Fibroblast of skin of scalp (primary cell): ENCODE measurements at regions not wholly inside any gene's neighbourhood (a gene's known extent, or its start where the extent isn't known, plus 50 kb on each side); places are given as distances from the start of the nearest gene placed in this dataset.

Experiments used
- DNase-seq: peaks from one replicate; pipeline ENCODE4 v3.0.0-alpha.2; 2013

DNA sequence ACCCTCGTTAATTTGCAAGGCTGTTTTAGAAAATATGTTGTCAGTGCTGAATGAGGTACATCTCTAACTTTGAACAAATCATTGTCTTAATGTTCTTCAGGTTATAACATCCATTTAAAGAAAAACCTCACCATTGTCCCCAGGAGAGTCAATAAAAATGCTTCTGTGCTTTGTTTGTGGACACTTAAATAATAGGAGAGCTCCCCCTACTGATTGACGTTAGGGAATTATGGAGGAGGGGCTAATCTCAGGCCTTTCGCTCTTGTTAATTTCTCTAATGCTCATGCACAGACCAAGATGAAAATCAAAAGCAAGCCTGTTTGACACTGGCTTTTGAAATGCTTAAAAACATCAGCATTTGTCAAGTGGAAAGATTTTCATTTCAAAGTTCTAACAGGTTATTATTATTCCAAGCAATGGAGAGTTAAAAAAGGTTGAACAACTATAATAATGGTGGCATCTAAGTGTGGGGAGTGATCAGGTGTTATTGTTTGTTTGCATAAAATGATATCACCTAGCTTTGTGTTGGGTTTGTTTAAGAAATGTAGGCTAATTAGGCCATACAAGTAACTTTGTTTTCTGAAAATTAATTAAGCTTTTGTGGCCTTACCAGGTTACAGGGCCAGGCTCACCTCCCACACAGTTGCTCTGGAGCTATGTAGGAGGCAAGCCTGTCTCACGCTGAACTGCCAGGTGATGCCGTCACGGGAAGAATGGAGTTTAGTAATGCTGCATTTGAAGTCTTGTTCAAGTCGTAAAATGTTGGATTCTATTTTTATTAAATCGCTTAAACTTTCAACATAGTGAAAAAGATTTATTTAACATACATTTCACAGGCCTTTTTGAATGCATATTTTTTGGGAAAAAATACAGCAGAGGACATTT is 51.7 kb upstream of the SMIM21 start:
- DNase-seq = peak; percentile 72

GRCh38 chr18:75477900-75478299 is 50.4 kb upstream of the SMIM21 start:
- no peak for DNase-seq
